WTC11 (cell line): ENCODE measurements at regions not wholly inside any gene's neighbourhood (a gene's known extent, or its start where the extent isn't known, plus 50 kb on each side); places are given as distances from the start of the nearest gene placed in this dataset.

Source experiments
- ATAC-seq: fragments of 200-7000 bp; cut with Tn5 transposase; 2 replicates; pipeline ENCODE4 v1.10.0; 2021; ENCODE audit warnings: mild to moderate bottlenecking, moderate library complexity
- CTCF ChIA-PET: fragments of 300-600 bp; sonication (Branson Sonifier 250); formaldehyde crosslinking; loops from one replicate; lab custom pipeline; 2021; ENCODE audit warnings: antibody characterized with exemption; lab: Charles Lee
- POLR2A ChIA-PET: fragments of 350-600 bp; sonication (Branson Sonifier 250); formaldehyde crosslinking; loops from one replicate; lab custom pipeline; 2021; ENCODE audit warnings: antibody characterized with exemption; lab: Charles Lee
- DNase-seq: peaks from one replicate; pipeline ENCODE4 v3.0.0; 2021; ENCODE audit warnings: low spot score
- H3K27ac Mint-ChIP-seq: 2 replicates; pipeline ENCODE4 v1.8.0; 2021; ENCODE audit warnings: mixed read lengths
- H3K27me3 Mint-ChIP-seq: 2 replicates; pipeline ENCODE4 v1.8.0; 2021; ENCODE audit warnings: low read depth, mild to moderate bottlenecking, moderate library complexity, mixed read lengths
- H3K36me3 Mint-ChIP-seq: 2 replicates; pipeline ENCODE4 v1.8.0; 2021; ENCODE audit warnings: mixed read lengths
- H3K4me1 Mint-ChIP-seq: 2 replicates; pipeline ENCODE4 v1.8.0; 2022; ENCODE audit warnings: mixed read lengths
- H3K4me3 Mint-ChIP-seq: 2 replicates; pipeline ENCODE4 v1.8.0; 2021; ENCODE audit warnings: mild to moderate bottlenecking, moderate library complexity, mixed read lengths
- H3K9me3 Mint-ChIP-seq: 2 replicates; pipeline ENCODE4 v1.8.0; 2021; ENCODE audit warnings: mixed read lengths
- CBFB ChIP-seq: sonication (generic); formaldehyde crosslinking; IDR thresholded peaks from 2 replicates; pipeline ENCODE4 v1.8.1; 2022; ENCODE audit warnings: mild to moderate bottlenecking, low read depth, missing genetic modification reagents
- ERG ChIP-seq: fragments of 250-450 bp; sonication (Bioruptor Pico); IDR thresholded peaks from 2 replicates; pipeline ENCODE4 v1.8.0; 2021; ENCODE audit warnings: mild to moderate bottlenecking
- ESRRA ChIP-seq: sonication (generic); formaldehyde crosslinking; IDR thresholded peaks from 2 replicates; pipeline ENCODE4 v1.8.1; 2022; ENCODE audit warnings: mild to moderate bottlenecking, missing genetic modification reagents, borderline replicate concordance
- ETV6 ChIP-seq: sonication (generic); formaldehyde crosslinking; IDR thresholded peaks from 2 replicates; pipeline ENCODE4 v1.8.1; 2022; ENCODE audit warnings: mild to moderate bottlenecking, missing genetic modification reagents
- FOXK1 ChIP-seq: sonication (generic); formaldehyde crosslinking; IDR thresholded peaks from 2 replicates; pipeline ENCODE4 v1.8.0; 2022; ENCODE audit warnings: mild to moderate bottlenecking, moderate library complexity, missing genetic modification reagents
- FOXP4 ChIP-seq: sonication (generic); formaldehyde crosslinking; IDR thresholded peaks from 2 replicates; pipeline ENCODE4 v1.8.0; 2022; ENCODE audit warnings: mild to moderate bottlenecking, missing genetic modification reagents
- GTF2I ChIP-seq: fragments of 250-450 bp; sonication (Bioruptor Pico); conservative IDR thresholded peaks from 2 replicates; pipeline ENCODE4 v1.4.0; 2021; ENCODE audit warnings: mild to moderate bottlenecking
- IRF2 ChIP-seq: sonication (generic); formaldehyde crosslinking; IDR thresholded peaks from 2 replicates; pipeline ENCODE4 v1.8.0; 2022; ENCODE audit warnings: low read depth, missing genetic modification reagents, borderline replicate concordance
- MAX ChIP-seq: sonication (generic); formaldehyde crosslinking; IDR thresholded peaks from 2 replicates; pipeline ENCODE4 v1.8.0; 2022; ENCODE audit warnings: mild to moderate bottlenecking, missing genetic modification reagents
- MXD4 ChIP-seq: fragments of 250-450 bp; sonication (Bioruptor Pico); IDR thresholded peaks from 2 replicates; pipeline ENCODE4 v1.8.0; 2021; ENCODE audit warnings: mild to moderate bottlenecking, moderate library complexity, borderline replicate concordance
- RORB ChIP-seq: fragments of 250-450 bp; sonication (Bioruptor Pico); IDR thresholded peaks from 2 replicates; pipeline ENCODE4 v1.9.0; 2021; ENCODE audit warnings: mild to moderate bottlenecking
- TEAD1 ChIP-seq: sonication (generic); formaldehyde crosslinking; IDR thresholded peaks from 2 replicates; pipeline ENCODE4 v1.8.0; 2022; ENCODE audit warnings: mild to moderate bottlenecking, missing genetic modification reagents
- TEAD4 ChIP-seq: sonication (generic); formaldehyde crosslinking; IDR thresholded peaks from 2 replicates; pipeline ENCODE4 v1.8.0; 2022; ENCODE audit warnings: mild to moderate bottlenecking, missing genetic modification reagents
- ZBTB21 ChIP-seq: sonication (generic); formaldehyde crosslinking; IDR thresholded peaks from 2 replicates; pipeline ENCODE4 v1.8.1; 2023; ENCODE audit warnings: mild to moderate bottlenecking, missing genetic modification reagents, borderline replicate concordance
- ZNF317 ChIP-seq: sonication (generic); formaldehyde crosslinking; IDR thresholded peaks from 2 replicates; pipeline ENCODE4 v1.8.1; 2023; ENCODE audit warnings: low read depth, mild to moderate bottlenecking, moderate library complexity, missing genetic modification reagents, borderline replicate concordance
- ZNF423 ChIP-seq: fragments of 250-450 bp; sonication (Bioruptor Pico); IDR thresholded peaks from 2 replicates; pipeline ENCODE4 v2.1.2; 2022; ENCODE audit warnings: mild to moderate bottlenecking, moderate library complexity
- TF ChIP-seq, protein P1 (sequence below): sonication (generic); formaldehyde crosslinking; conservative IDR thresholded peaks from 2 replicates; pipeline ENCODE4 v1.8.1; 2023; ENCODE audit warnings: mild to moderate bottlenecking, low read depth, missing genetic modification reagents, moderate library complexity
- TF ChIP-seq, protein P2 (sequence below): sonication (generic); formaldehyde crosslinking; conservative IDR thresholded peaks from 2 replicates; pipeline ENCODE4 v1.8.1; 2022; ENCODE audit warnings: mild to moderate bottlenecking, missing genetic modification reagents
- TF ChIP-seq, protein P3 (sequence below): sonication (generic); formaldehyde crosslinking; IDR thresholded peaks from 2 replicates; pipeline ENCODE4 v1.8.0; 2022; ENCODE audit warnings: mild to moderate bottlenecking, missing genetic modification reagents

GRCh38 chr14:86104691-86105265 lies 574.8 kb downstream of the FLRT2 start:
- POLR2A ChIA-PET = no interaction called here
- DNase-seq = no peak
- H3K4me3 Mint-ChIP-seq = no peak overlapping the region
- TF ChIP-seq ESRRA (CRISPR knock-in tag) (no peak), IRF2 (CRISPR knock-in tag) (no peak), MAX (no peak), GTF2I (no peak), ZBTB21 (CRISPR knock-in tag) (no peak), CBFB (CRISPR knock-in tag) (no peak), ZNF317 (no peak), ZNF423 (no peak)
- TF ChIP-seq, protein P1, sequence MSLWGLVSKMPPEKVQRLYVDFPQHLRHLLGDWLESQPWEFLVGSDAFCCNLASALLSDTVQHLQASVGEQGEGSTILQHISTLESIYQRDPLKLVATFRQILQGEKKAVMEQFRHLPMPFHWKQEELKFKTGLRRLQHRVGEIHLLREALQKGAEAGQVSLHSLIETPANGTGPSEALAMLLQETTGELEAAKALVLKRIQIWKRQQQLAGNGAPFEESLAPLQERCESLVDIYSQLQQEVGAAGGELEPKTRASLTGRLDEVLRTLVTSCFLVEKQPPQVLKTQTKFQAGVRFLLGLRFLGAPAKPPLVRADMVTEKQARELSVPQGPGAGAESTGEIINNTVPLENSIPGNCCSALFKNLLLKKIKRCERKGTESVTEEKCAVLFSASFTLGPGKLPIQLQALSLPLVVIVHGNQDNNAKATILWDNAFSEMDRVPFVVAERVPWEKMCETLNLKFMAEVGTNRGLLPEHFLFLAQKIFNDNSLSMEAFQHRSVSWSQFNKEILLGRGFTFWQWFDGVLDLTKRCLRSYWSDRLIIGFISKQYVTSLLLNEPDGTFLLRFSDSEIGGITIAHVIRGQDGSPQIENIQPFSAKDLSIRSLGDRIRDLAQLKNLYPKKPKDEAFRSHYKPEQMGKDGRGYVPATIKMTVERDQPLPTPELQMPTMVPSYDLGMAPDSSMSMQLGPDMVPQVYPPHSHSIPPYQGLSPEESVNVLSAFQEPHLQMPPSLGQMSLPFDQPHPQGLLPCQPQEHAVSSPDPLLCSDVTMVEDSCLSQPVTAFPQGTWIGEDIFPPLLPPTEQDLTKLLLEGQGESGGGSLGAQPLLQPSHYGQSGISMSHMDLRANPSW (CRISPR knock-in tag) = no peak
- TF ChIP-seq, all 79 proteins: peak for 0
- Mint-ChIP-seq H3K9me3 (peaks cover 24% of the 10 kb centered on the region), H3K27ac (no peak overlapping the region), H3K27me3 (no peaks in the 10 kb centered on the region), H3K36me3 (peaks cover 19% of the 10 kb centered on the region), H3K4me1 (peaks cover 17% of the 10 kb centered on the region)
- CTCF ChIA-PET = no interaction called here
- ATAC-seq = no peak

- no peak for ATAC-seq
- Mint-ChIP-seq H3K4me3 (no peak overlapping the region), H3K27me3 (no peaks in the 10 kb centered on the region), H3K27ac (no peak overlapping the region), H3K4me1 (peaks cover 16% of the 10 kb centered on the region), H3K9me3 (peaks cover 20% of the 10 kb centered on the region), H3K36me3 (peaks cover 11% of the 10 kb centered on the region; the same call in 1 of the 2 replicates)
- TF ChIP-seq ETV6 (CRISPR knock-in tag) (no peak), FOXP4 (CRISPR knock-in tag) (no peak), ERG (CRISPR knock-in tag) (no peak), IRF2 (CRISPR knock-in tag) (no peak), TEAD4 (CRISPR knock-in tag) (no peak), FOXK1 (CRISPR knock-in tag) (no peak), TEAD1 (no peak), MXD4 (no peak), GTF2I (no peak), ESRRA (CRISPR knock-in tag) (no peak), RORB (CRISPR knock-in tag) (no peak), ZNF317 (no peak)
- TF ChIP-seq, protein P2, sequence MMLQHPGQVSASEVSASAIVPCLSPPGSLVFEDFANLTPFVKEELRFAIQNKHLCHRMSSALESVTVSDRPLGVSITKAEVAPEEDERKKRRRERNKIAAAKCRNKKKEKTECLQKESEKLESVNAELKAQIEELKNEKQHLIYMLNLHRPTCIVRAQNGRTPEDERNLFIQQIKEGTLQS (CRISPR knock-in tag) = no peak
- TF ChIP-seq, protein P1 (CRISPR knock-in tag) = no peak
- TF ChIP-seq, protein P3, sequence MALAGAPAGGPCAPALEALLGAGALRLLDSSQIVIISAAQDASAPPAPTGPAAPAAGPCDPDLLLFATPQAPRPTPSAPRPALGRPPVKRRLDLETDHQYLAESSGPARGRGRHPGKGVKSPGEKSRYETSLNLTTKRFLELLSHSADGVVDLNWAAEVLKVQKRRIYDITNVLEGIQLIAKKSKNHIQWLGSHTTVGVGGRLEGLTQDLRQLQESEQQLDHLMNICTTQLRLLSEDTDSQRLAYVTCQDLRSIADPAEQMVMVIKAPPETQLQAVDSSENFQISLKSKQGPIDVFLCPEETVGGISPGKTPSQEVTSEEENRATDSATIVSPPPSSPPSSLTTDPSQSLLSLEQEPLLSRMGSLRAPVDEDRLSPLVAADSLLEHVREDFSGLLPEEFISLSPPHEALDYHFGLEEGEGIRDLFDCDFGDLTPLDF (CRISPR knock-in tag) = no peak
- CTCF ChIA-PET = no interaction called here
- DNase-seq = no peak
- POLR2A ChIA-PET = interaction anchor here (0.6 kb wide), 1 partner anchor 1492 kb away, joined by 3 read pairs; no protein-coding TSS in a partner anchor
Measured at GRCh38 chr14:86094512-86094911, 564.6 kb downstream of the FLRT2 start.
